ENCODE measurements at regions not wholly inside any gene's neighbourhood (a gene's known extent, or its start where the extent isn't known, plus 50 kb on each side); places are given as distances from the start of the nearest gene placed in this dataset.

DNA sequence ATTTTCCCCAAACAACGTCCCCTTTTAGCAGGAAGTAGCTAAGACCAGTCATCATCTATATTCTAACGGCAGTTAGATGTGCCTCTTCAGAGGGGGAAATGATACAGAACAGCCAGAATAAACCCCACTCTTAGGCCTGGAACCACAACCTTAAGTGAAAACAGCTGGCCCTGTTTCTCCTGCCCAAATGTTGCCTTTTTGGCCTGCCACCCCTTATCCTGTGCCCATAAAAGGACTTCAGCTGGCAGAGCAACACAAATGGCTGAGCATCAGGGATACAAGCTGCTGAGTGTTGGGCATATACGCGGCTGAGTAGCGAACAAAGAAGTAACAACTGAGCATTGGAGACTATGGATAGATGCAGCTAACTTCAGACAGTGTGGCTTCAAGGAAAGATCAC lies 1491.4 kb downstream of the LRRC4C start:
- TF ChIP-seq, protein P1, sequence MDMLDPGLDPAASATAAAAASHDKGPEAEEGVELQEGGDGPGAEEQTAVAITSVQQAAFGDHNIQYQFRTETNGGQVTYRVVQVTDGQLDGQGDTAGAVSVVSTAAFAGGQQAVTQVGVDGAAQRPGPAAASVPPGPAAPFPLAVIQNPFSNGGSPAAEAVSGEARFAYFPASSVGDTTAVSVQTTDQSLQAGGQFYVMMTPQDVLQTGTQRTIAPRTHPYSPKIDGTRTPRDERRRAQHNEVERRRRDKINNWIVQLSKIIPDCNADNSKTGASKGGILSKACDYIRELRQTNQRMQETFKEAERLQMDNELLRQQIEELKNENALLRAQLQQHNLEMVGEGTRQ (IDR thresholded peaks at IDR 0.05; ENCODE audit: low read length): no peak
- TF ChIP-seq, protein P2, sequence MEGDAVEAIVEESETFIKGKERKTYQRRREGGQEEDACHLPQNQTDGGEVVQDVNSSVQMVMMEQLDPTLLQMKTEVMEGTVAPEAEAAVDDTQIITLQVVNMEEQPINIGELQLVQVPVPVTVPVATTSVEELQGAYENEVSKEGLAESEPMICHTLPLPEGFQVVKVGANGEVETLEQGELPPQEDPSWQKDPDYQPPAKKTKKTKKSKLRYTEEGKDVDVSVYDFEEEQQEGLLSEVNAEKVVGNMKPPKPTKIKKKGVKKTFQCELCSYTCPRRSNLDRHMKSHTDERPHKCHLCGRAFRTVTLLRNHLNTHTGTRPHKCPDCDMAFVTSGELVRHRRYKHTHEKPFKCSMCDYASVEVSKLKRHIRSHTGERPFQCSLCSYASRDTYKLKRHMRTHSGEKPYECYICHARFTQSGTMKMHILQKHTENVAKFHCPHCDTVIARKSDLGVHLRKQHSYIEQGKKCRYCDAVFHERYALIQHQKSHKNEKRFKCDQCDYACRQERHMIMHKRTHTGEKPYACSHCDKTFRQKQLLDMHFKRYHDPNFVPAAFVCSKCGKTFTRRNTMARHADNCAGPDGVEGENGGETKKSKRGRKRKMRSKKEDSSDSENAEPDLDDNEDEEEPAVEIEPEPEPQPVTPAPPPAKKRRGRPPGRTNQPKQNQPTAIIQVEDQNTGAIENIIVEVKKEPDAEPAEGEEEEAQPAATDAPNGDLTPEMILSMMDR (IDR thresholded peaks at IDR 0.05; ENCODE audit: control extremely low read depth in 1 of 3, insufficient read depth in 1 of 3, low read depth in 1 of 3, low read length in 3 of 3): no peak
- TF ChIP-seq RBBP5 (IDR thresholded peaks at IDR 0.05; ENCODE audit: borderline replicate concordance, low read depth, low read length) (no peak), SIN3A (conservative IDR thresholded peaks at IDR 0.05 in 1 of 2, IDR thresholded peaks at IDR 0.05 in 1 of 2; ENCODE audit: low read depth in 1 of 2, low read length in 2 of 2) (no peak), POLR2AphosphoS5 (IDR thresholded peaks at IDR 0.05; ENCODE audit: low read depth, low read length) (no peak), CBX5 (IDR thresholded peaks at IDR 0.05; ENCODE audit: low read depth, low read length) (no peak), MAFK (IDR thresholded peaks at IDR 0.05; ENCODE audit: low read depth, low read length) (no peak)
